ENCODE measurements at regions not wholly inside any gene's neighbourhood (a gene's known extent, or its start where the extent isn't known, plus 50 kb on each side); places are given as distances from the start of the nearest gene placed in this dataset.

GRCh38 chrX:124736553-124737270 lies 390.3 kb downstream of the SH2D1A start:
- Histone ChIP-seq H3K79me2 (ENCODE audit: control insufficient read depth, insufficient read depth, low read length) (no peaks in the 10 kb centered on the region), H4K20me1 (replicated peaks; ENCODE audit: control insufficient read depth, insufficient read depth, low read length) (no peaks in the 10 kb centered on the region), H3K4me2 (ENCODE audit: insufficient read depth, low read length) (no peak overlapping the region), H2AFZ (ENCODE audit: low read depth, low read length) (no peak overlapping the region), H3K4me3 (no peak overlapping the region), H3K36me3 (ENCODE audit: control insufficient read depth, insufficient read depth, low read length) (no peaks in the 10 kb centered on the region; the same call in 2 of the 3 replicates), H3K27ac (ENCODE audit: extremely low read depth, low read depth, low read length) (no peak overlapping the region), H3K9me3 (replicated peaks; ENCODE audit: control insufficient read depth, insufficient read depth, low read depth, low read length) (no peaks in the 10 kb centered on the region), H3K9me1 (ENCODE audit: control insufficient read depth, insufficient read depth, low read length) (no peaks in the 10 kb centered on the region), H3K27me3 (ENCODE audit: control insufficient read depth in 2 of 2, insufficient read depth in 2 of 2, low read length in 2 of 2) (no peaks in the 10 kb centered on the region), H3K9ac (ENCODE audit: insufficient read depth in 1 of 2, low read depth in 2 of 2, low read length in 2 of 2) (no peak overlapping the region), H3K4me1 (replicated peaks in 1 of 2; ENCODE audit: control insufficient read depth in 2 of 2, insufficient read depth in 2 of 2, low read length in 2 of 2) (peaks cover 7 to 12% of the 10 kb centered on the region in 2 experiments; a peak in 3 of 5 replicates)
- BruUV-seq (replicated peaks), result no TSS peak
- ChIA-PET POLR2A (interaction anchor here (1.3 kb wide), 1 partner anchor 11 kb away, joined by 5 read pairs; no protein-coding TSS in a partner anchor), CTCF (ENCODE audit: low intra/inter-chr PET ratio) (no interaction called here)
- ATAC-seq (no peak; the same call in 2 of the 3 replicates), FAIRE-seq (peak; percentile 23), DNase-seq (ENCODE audit: extremely low read depth in 1 of 4, low spot score in 3 of 4) (peak in 1 of 4 experiments; percentile 5)
- WGBS (ENCODE audit: insufficient coverage, low coverage, missing lambda C conversion rate), result 36% methylated on average over 6 of the region's 9 CpGs
- intact Hi-C loops (cut with micrococcal nuclease) (no loop called here), in situ Hi-C loops (cut with MboI) (no loop called here)
- TF ChIP-seq DEAF1 (CRISPR knock-in tag; IDR thresholded peaks at IDR 0.05) (no peak), ARHGAP35 (IDR thresholded peaks at IDR 0.05; ENCODE audit: partially characterized antibody) (no peak), MEIS2 (IDR thresholded peaks at IDR 0.05; ENCODE audit: partially characterized antibody) (peak; percentile 45), ZNF780A (CRISPR knock-in tag; IDR thresholded peaks at IDR 0.05) (no peak), PKNOX1 (IDR thresholded peaks at IDR 0.05) (peak; percentile 40; the same call in 1 of the 2 replicates), ZFP36 (IDR thresholded peaks at IDR 0.05; ENCODE audit: low read depth, low read length, partially characterized antibody) (no peak), HDAC3 (IDR thresholded peaks at IDR 0.05; ENCODE audit: borderline replicate concordance, partially characterized antibody) (no peak), RAD21 (CRISPR knock-in tag; conservative IDR thresholded peaks at IDR 0.05 in 1 of 2, IDR thresholded peaks at IDR 0.05 in 1 of 2) (no peak), ZSCAN32 (CRISPR knock-in tag; IDR thresholded peaks at IDR 0.05) (no peak), ZNF143 (CRISPR knock-in tag; IDR thresholded peaks at IDR 0.05) (no peak), TRIM25 (IDR thresholded peaks at IDR 0.05; ENCODE audit: borderline replicate concordance) (no peak), ZNF445 (CRISPR knock-in tag; IDR thresholded peaks at IDR 0.05; ENCODE audit: low read depth) (no peak), BHLHE40 (IDR thresholded peaks at IDR 0.05; ENCODE audit: low read length) (peak; percentile 31; the same call in 1 of the 2 replicates), ZBTB33 (CRISPR knock-in tag; IDR thresholded peaks at IDR 0.05) (no peak)

Data from K562 (cell line).